GM12865 (cell line): ENCODE measurements at regions not wholly inside any gene's neighbourhood (a gene's known extent, or its start where the extent isn't known, plus 50 kb on each side); places are given as distances from the start of the nearest gene placed in this dataset.
A peak's percentile ranks its signal among the peaks of the same experiment; 100 is the strongest.
"Not testable (repeated sequence)": the region's sequence is repeated elsewhere in the genome, so short reads cannot be mapped to it uniquely, and the experiment has no call there.

ENCODE experiments used
- DNase-seq: peaks from one replicate; pipeline ENCODE4 v3.0.0; 2010; ENCODE audit warnings: low read depth
- H3K4me3 ChIP-seq: 2 replicates; pipeline ENCODE4 v1.5.1; 2011; ENCODE audit warnings: mild to moderate bottlenecking, low read depth, low read length, control low read depth
- TF ChIP-seq, protein P1 (sequence below): IDR thresholded peaks from 2 replicates; pipeline ENCODE4 v1.5.1; 2011; ENCODE audit warnings: low read length, control low read depth, low read depth, inconsistent platforms; ENCODE audit not compliant: insufficient read depth; ENCODE audit errors: missing control alignments

DNA sequence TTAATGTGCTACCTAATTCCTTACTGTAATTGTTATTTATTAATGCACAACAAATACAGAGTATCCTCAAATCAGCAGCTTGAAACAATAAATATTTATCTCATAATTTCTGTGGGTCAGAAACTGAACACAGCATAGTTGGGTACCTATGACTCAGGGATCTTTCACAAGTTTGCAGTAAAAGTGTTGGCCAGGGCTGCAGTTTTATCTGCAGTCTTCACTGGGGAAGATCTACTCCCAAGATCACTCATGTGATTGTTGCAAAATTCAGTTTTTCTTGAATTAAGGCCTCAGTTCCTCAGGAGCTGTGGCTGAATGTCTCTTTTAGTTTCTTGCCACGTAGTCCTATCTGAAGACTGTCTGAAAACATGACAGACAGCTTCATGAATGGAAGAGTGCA, 237.8 kb downstream of the ZWINT start:
- no peak overlapping the region for H3K4me3 ChIP-seq
- DNase-seq, result no peak
- TF ChIP-seq, protein P1, sequence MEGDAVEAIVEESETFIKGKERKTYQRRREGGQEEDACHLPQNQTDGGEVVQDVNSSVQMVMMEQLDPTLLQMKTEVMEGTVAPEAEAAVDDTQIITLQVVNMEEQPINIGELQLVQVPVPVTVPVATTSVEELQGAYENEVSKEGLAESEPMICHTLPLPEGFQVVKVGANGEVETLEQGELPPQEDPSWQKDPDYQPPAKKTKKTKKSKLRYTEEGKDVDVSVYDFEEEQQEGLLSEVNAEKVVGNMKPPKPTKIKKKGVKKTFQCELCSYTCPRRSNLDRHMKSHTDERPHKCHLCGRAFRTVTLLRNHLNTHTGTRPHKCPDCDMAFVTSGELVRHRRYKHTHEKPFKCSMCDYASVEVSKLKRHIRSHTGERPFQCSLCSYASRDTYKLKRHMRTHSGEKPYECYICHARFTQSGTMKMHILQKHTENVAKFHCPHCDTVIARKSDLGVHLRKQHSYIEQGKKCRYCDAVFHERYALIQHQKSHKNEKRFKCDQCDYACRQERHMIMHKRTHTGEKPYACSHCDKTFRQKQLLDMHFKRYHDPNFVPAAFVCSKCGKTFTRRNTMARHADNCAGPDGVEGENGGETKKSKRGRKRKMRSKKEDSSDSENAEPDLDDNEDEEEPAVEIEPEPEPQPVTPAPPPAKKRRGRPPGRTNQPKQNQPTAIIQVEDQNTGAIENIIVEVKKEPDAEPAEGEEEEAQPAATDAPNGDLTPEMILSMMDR, result no peak

GRCh38 chr10:56116684-56117083, 244.4 kb downstream of the ZWINT start:
- TF ChIP-seq, protein P1, result no peak
- no peak overlapping the region for H3K4me3 ChIP-seq

DNA sequence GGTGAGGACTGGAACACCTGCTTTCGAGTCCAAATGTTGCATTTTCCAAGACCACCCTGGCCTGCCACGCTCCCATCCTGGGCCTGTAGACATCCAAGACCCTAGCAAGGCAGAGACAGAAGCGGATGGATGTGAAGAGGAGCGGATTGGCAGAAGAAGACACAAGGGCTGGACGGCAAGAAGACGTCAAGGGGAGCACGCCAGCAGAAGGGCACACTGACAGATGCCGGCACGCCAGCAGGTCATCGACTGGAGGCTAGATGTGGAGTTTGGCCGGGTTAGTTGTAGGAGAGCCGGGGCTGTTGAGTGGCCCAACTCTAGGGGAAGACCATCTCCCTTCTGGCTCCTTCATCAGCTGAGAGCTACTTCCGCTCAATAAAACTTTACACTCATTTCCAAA, 251.6 kb downstream of the ZWINT start:
- DNase-seq, result no peak
- no peak overlapping the region for H3K4me3 ChIP-seq
- TF ChIP-seq, protein P1, result no peak

More at GRCh38 chr10:56116684-56117083, 244.4 kb downstream of the ZWINT start:
- peak; percentile 9 for DNase-seq

DNA sequence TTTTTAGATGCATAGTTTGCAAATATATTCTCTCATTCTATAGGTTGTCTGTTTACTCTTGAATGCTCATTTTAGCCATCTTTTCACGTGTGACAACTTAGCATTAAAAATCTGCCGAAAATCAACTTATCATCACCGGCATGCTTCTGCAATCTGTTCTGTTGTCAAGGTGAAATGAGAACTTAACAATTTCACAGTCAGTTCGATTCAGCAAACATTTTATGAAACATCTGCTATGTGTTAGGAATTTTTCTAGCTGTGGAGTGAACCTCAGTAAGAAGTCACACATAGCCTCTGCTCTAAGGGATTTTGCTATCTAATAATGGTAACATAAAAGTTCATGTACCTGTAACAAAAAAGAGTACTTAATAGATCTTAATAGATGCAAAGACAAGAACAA, 256.1 kb downstream of the ZWINT start:
- TF ChIP-seq, protein P1, result no peak
- no peak for DNase-seq
- no peak overlapping the region for H3K4me3 ChIP-seq

DNA sequence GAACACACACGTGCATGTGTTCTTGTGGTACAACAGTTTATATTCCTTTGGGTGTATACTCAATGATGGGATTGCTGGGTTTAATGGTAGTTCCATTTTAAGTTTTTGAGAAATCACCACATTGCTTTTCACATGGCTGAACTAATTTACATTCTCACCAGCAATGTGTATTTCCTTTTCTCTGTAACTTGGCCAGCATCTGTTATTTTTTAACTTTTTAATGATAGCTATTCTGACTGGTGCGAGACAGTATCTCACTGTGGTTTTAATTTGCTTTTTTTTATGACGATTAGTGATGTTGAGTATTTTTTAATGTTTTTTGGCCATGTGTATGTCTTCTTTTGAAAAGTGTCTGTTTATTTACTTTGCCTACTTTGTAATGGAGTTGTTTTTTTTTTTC, 256.6 kb downstream of the ZWINT start:
- H3K4me3 ChIP-seq, result no peak overlapping the region
- no peak for DNase-seq
- TF ChIP-seq, protein P1, result no peak

- no peak overlapping the region for H3K4me3 ChIP-seq
- TF ChIP-seq, protein P1, result no peak
- no peak for DNase-seq
These were observed 264.9 kb downstream of the ZWINT start for GRCh38 chr10:56096226-56096517.

DNA sequence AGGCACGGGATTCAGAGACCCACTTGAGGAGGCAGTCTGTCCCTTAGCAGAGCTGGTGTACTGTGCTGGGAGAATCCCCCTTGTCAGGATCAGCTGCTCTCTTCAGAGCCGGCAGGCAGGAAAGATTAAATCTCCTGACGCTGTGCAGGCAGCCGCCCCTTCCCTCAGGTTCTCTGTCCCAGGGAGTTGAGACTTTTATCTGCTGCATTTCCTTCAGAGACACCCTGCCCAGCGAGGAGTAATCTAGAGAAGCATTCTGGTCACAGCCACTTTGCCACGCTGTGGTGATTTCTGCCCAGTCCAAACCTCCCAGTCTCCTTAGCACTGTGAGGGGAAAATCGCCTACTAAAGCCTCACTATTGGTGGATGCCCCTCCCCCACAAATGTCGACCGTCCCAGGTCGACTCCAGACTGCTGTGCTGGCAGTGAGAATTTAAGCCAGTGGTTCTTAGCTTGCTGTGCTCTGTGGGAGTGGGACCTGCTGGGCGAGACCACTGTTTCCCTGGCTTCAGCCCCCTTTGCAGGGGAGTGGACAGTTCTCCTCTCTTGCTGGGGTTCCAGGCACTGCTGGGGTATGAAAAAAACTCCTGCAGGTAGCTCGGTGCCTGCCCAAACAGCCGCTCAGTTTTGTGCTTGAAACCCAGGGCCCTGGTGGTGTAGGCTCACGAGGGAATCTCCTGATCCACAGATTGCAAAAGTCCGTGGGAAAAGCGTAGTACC, 265.4 kb downstream of the ZWINT start:
- TF ChIP-seq, protein P1, result no peak
- no peak overlapping the region for H3K4me3 ChIP-seq
- no peak for DNase-seq

GRCh38 chr10:56093645-56094044, 267.4 kb downstream of the ZWINT start:
- DNase-seq, H3K4me3 ChIP-seq: not testable (repeated sequence)
